Uterus (tissue), 2 donors: ENCODE measurements at regions not wholly inside any gene's neighbourhood (a gene's known extent, or its start where the extent isn't known, plus 50 kb on each side); places are given as distances from the start of the nearest gene placed in this dataset.

Experiments used
- POLR2A ChIP-seq, 2 donors: fragments of 450-650 bp; IDR thresholded peaks; one replicate each; pipeline ENCODE4 v1.6.1; 2016; ENCODE audit warnings: antibody characterized with exemption in 2 of 2, mild to moderate bottlenecking in 1 of 2, moderate library complexity in 1 of 2
- TF ChIP-seq, protein P1 (sequence below), 4 experiments: fragments of 200-600 bp in 2 of 4; fragments of 450-650 bp in 2 of 4; sonication (generic) in 2 of 4; IDR thresholded peaks; one replicate each; pipeline ENCODE4 v1.5.1; 2016 to 2019; ENCODE audit warnings: antibody characterized with exemption in 4 of 4, mild to moderate bottlenecking in 2 of 4, moderate library complexity in 1 of 4

DNA sequence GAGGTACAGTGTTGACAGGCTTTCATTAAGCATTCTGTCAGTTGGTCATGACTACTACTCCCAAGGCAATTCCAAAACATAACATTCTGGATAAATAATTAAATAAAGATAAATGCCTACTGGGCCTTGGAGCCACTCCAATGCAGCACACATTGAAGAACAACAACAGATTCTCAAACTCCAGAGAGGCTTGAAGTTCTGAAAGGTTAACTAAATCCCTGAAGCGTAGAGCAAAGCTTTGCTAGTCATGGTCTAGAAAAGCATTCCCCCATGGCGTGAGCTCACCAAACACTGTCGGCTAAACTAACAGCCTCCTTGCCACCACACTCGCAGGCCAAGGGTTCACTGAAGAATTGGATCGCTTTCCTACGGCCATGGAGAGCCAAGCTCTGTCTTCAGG, 268.0 kb downstream of the ATG4C start:
- TF ChIP-seq, protein P1, sequence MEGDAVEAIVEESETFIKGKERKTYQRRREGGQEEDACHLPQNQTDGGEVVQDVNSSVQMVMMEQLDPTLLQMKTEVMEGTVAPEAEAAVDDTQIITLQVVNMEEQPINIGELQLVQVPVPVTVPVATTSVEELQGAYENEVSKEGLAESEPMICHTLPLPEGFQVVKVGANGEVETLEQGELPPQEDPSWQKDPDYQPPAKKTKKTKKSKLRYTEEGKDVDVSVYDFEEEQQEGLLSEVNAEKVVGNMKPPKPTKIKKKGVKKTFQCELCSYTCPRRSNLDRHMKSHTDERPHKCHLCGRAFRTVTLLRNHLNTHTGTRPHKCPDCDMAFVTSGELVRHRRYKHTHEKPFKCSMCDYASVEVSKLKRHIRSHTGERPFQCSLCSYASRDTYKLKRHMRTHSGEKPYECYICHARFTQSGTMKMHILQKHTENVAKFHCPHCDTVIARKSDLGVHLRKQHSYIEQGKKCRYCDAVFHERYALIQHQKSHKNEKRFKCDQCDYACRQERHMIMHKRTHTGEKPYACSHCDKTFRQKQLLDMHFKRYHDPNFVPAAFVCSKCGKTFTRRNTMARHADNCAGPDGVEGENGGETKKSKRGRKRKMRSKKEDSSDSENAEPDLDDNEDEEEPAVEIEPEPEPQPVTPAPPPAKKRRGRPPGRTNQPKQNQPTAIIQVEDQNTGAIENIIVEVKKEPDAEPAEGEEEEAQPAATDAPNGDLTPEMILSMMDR (IDR thresholded peaks at IDR 0.05) = no peak
- TF ChIP-seq POLR2A (IDR thresholded peaks at IDR 0.05) = no peak
